SH-SY5Y (cell line): ENCODE measurements at regions not wholly inside any gene's neighbourhood (a gene's known extent, or its start where the extent isn't known, plus 50 kb on each side); places are given as distances from the start of the nearest gene placed in this dataset.

Experiments
- GATA2 ChIP-seq: IDR thresholded peaks from 2 replicates; pipeline ENCODE4 v1.6.1; 2011; ENCODE audit warnings: mild to moderate bottlenecking, low read depth, low read length
- GATA3 ChIP-seq: IDR thresholded peaks from 2 replicates; pipeline ENCODE4 v1.6.1; 2011; ENCODE audit warnings: low read depth, mild to moderate bottlenecking, low read length, moderate library complexity

DNA sequence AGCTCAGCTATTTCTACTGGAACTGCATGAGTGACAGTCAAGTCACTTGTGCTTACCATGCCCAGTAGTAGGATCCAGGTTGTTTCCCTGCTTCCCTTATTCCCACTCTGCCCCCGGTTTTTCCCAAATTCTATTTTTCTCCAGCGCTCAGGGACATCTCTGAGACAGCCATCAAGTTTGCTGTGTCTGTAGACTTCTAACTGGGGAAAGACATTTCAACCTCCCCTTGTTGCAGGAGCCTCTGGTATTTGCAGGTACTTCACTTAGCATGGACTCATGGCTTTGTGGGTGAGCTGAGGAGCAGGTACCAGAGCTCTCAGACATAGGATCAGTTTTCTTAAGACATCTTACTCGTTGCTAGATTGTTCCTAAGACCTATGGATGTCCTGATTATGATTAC, 801.6 kb upstream of the RBFOX1 start:
- TF ChIP-seq GATA2 (no peak), GATA3 (no peak)
